ENCODE measurements at regions not wholly inside any gene's neighbourhood (a gene's known extent, or its start where the extent isn't known, plus 50 kb on each side); places are given as distances from the start of the nearest gene placed in this dataset.

DNA sequence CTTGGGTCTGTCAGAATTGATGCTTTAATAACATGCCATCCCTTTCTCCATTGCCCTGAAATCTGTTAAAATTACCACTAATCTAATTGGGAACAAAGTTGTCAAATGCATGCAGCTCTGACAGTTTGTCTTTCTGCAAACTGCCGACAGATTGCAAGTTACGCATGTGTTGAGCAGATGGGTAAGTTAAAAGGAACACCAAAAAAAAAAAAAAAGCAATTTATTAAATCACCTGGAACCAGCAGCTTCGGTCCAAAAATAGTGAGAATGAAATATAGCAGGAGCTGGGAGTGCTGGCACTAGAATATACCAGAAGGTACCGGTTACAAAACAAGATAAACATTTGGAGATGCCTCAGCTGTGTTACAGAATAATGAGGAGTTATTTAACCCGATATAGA lies 149.6 kb upstream of the C1orf87 start:
- Histone ChIP-seq H4K5ac (ENCODE audit: insufficient read length, low read depth, low read length) (no peak overlapping the region), H2BK120ac (ENCODE audit: low read depth, low read length, poor library complexity, severe bottlenecking) (no peak overlapping the region), H2BK12ac (ENCODE audit: insufficient read length, low read depth, low read length) (no peak overlapping the region), H3K9ac (ENCODE audit: extremely low read depth, insufficient read length, low read length) (no peak overlapping the region), H3K56ac (ENCODE audit: insufficient read length, low read depth, low read length) (no peak overlapping the region), H4K8ac (replicated peaks; ENCODE audit: insufficient read length, low read depth, low read length) (no peak overlapping the region), H3K4me1 (ENCODE audit: insufficient read depth, low read length) (no peaks in the 10 kb centered on the region), H3K14ac (ENCODE audit: insufficient read depth, low read length) (no peak overlapping the region), H3K4me2 (ENCODE audit: insufficient read depth, insufficient read length, low read length) (no peak overlapping the region), H2BK20ac (ENCODE audit: low read depth, low read length, poor library complexity, severe bottlenecking) (no peak overlapping the region), H3K4ac (ENCODE audit: low read depth, low read length) (no peak overlapping the region), H3T11ph (ENCODE audit: low read length) (no peak overlapping the region), H2AK5ac (ENCODE audit: insufficient read length, low read length) (no peak overlapping the region), H3K27ac (ENCODE audit: insufficient read length, low read depth, low read length) (no peak overlapping the region), H2AFZ (ENCODE audit: low read length) (no peak overlapping the region), H3K18ac (ENCODE audit: insufficient read length, low read depth, low read length) (no peak overlapping the region), H2BK5ac (ENCODE audit: insufficient read length, low read length) (no peak overlapping the region), H4K20me1 (ENCODE audit: control insufficient read depth, insufficient read depth, insufficient read length) (no peaks in the 10 kb centered on the region), H3K79me2 (ENCODE audit: insufficient read depth, low read length) (no peaks in the 10 kb centered on the region), H4K91ac (ENCODE audit: insufficient read length, low read depth, low read length) (no peak overlapping the region), H3K9me3 (ENCODE audit: control insufficient read depth, low read depth, low read length) (no peaks in the 10 kb centered on the region), H3K27me3 (ENCODE audit: insufficient read depth, low read length) (no peaks in the 10 kb centered on the region), H3K23me2 (ENCODE audit: insufficient read length, low read depth, low read length, poor library complexity, severe bottlenecking) (no peaks in the 10 kb centered on the region), H2BK15ac (ENCODE audit: low read depth, low read length) (no peak overlapping the region), H3K23ac (ENCODE audit: insufficient read length, low read depth, low read length) (no peak overlapping the region), H3K79me1 (ENCODE audit: insufficient read depth, low read depth, low read length, poor library complexity, severe bottlenecking) (no peaks in the 10 kb centered on the region)
- no CpG with 5 or more reads among the region's 5 CpGs for WGBS (ENCODE audit: extremely low coverage, insufficient read length, low lambda C conversion rate)
- Mint-ChIP-seq H3K27me3 (ENCODE audit: low read depth) (no peaks in the 10 kb centered on the region), H3K4me1 (peaks cover 6 to 7% of the 10 kb centered on the region in 2 experiments; a peak in 1 of 4 replicates), H3K27ac (no peak overlapping the region), H3K4me3 (no peak overlapping the region), H3K9me3 (no peaks in the 10 kb centered on the region; a peak in 1 of 5 replicates), H3K36me3 (ENCODE audit: insufficient read depth in 1 of 3, low read depth in 3 of 3) (no peaks in the 10 kb centered on the region)
- TF ChIP-seq, protein P1, sequence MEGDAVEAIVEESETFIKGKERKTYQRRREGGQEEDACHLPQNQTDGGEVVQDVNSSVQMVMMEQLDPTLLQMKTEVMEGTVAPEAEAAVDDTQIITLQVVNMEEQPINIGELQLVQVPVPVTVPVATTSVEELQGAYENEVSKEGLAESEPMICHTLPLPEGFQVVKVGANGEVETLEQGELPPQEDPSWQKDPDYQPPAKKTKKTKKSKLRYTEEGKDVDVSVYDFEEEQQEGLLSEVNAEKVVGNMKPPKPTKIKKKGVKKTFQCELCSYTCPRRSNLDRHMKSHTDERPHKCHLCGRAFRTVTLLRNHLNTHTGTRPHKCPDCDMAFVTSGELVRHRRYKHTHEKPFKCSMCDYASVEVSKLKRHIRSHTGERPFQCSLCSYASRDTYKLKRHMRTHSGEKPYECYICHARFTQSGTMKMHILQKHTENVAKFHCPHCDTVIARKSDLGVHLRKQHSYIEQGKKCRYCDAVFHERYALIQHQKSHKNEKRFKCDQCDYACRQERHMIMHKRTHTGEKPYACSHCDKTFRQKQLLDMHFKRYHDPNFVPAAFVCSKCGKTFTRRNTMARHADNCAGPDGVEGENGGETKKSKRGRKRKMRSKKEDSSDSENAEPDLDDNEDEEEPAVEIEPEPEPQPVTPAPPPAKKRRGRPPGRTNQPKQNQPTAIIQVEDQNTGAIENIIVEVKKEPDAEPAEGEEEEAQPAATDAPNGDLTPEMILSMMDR (conservative IDR thresholded peaks at IDR 0.05), result no peak
- DNase-seq, result no peak
